GM04503 (cell line): ENCODE measurements at regions not wholly inside any gene's neighbourhood (a gene's known extent, or its start where the extent isn't known, plus 50 kb on each side); places are given as distances from the start of the nearest gene placed in this dataset.

Experiments used
- DNase-seq: peaks from one replicate; pipeline ENCODE4 v3.0.0-alpha.2; 2012; ENCODE audit warnings: low read depth

- DNase-seq: no peak
Measured at GRCh38 chrX:44470816-44471215, 71.8 kb downstream of the FUNDC1 start.

GRCh38 chrX:44462850-44463249 is 79.8 kb downstream of the FUNDC1 start:
- no peak for DNase-seq

- DNase-seq: no peak
Measured at GRCh38 chrX:44459501-44459900, 83.2 kb downstream of the FUNDC1 start.

- no peak for DNase-seq
Measured at GRCh38 chrX:44456685-44457084, 86.0 kb downstream of the FUNDC1 start.

DNA sequence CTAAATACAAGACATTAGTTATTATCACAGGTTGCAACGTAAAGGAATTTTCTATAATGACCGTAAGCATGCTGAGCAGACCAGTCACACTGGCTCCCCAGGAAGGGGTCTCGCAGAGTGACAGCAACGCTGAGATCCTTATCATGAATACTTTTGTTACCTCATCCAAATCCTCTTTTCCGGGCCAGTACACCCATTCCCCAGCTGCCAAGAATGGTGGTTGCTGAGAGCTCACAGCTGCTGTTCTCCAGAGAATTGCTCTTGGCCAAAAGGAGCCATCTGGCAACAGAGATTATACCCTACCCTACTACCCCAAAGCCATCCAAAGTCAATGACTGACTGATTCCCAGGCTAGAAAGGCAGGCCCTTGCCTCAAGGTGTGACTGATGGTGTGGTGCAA is 91.6 kb downstream of the FUNDC1 start:
- DNase-seq: no peak

- no peak for DNase-seq
Measured at GRCh38 chrX:44447214-44447613, 95.4 kb downstream of the FUNDC1 start.

GRCh38 chrX:44440006-44440405 is 96.5 kb upstream of the EFHC2 start:
- DNase-seq: no peak

- DNase-seq: no peak
Measured at GRCh38 chrX:44439242-44439794, 95.8 kb upstream of the EFHC2 start.

GRCh38 chrX:44435047-44435446 is 91.6 kb upstream of the EFHC2 start:
- DNase-seq: no peak

DNA sequence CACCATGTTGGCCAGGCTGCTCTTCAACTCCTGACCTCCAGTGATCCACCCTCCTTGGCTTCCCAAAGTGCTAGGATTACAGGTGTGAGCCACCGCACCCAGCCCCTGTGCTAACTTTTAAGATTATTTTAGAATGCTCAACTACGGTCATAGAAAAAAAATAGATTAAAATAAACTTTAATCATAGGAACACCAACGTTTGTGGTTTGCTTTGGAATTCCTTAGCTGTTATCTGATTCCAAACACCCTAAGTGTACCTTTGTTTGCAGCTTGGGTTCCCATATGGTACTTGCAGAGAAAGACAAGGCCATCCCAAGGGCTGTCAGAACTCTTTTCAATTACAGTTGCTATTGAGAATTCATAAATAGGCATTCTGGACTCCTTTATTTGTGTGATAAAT is 90.1 kb upstream of the EFHC2 start:
- DNase-seq: no peak

- no peak for DNase-seq
Measured at GRCh38 chrX:44432641-44433040, 89.2 kb upstream of the EFHC2 start.

GRCh38 chrX:44431194-44431593 is 87.7 kb upstream of the EFHC2 start:
- DNase-seq: no peak

DNA sequence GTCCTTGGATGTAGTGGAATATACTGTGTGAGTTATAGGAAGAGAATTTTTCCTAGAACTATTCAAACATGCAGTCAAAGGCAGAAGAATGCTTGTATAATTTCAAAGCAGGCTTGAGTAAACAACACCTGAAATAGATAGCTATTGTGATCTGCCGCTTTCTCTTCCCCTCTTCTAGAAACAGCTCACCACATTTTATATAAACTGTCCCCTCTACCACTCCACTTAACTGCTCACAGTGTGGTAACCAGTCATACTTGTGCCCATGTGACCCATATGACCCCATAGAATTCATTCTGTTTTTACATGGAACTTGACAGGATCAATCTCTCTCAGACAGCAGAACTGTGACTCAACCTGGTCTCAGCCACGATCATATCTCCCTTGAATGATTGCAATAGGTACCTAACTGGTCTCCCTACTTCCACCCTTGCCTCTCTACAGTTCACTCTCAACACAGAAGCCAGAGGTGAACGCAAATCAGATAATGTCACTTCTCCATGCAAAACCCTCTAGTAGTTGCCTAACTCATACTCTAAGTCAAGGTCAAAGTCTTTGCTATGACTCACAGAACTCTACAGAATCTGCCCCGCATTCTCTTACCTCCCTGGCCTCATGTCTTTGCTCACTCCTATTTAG is 85.6 kb upstream of the EFHC2 start:
- no peak for DNase-seq

- DNase-seq: no peak
Measured at GRCh38 chrX:44422631-44423030, 79.2 kb upstream of the EFHC2 start.

- no peak for DNase-seq
Measured at GRCh38 chrX:44415639-44416386, 72.3 kb upstream of the EFHC2 start.

DNA sequence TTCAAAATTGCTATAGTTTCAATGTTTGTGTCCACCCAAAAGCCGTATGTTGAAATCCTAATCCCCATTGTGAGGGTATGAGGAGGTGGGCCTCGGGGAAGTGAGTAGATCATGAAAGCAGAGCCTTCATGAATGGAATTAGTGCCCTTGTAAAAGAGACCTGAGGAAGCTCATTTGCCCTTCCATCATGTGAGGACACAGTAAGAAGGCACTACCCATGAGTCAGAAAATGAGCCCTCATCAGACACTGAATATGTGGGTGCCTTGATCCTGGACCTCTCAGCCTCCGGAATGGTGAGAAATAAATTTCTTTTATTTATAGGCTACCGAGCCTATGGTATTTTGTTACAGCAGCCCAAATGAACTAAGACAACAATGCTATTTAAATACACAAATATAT is 57.7 kb upstream of the EFHC2 start:
- no peak for DNase-seq

DNA sequence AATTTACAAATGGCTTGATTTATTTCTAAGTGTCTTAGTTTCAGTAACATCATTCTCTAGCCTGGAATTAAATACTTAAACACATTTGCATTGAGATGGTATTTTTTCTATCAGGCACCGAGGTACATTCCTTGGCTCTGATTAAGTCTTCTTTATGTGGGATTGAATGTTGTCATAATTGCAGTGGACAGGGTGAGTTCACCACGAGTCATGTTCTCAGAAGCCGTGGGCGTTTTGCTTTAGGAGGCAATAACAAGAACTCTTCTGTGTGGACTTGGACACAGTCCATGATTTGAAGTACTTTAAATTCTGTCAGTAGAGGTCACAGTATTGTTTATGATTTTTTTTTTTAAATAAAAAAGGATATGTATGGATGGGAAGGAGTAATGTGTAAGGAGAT is 57.1 kb upstream of the EFHC2 start:
- peak; percentile 27 for DNase-seq

DNA sequence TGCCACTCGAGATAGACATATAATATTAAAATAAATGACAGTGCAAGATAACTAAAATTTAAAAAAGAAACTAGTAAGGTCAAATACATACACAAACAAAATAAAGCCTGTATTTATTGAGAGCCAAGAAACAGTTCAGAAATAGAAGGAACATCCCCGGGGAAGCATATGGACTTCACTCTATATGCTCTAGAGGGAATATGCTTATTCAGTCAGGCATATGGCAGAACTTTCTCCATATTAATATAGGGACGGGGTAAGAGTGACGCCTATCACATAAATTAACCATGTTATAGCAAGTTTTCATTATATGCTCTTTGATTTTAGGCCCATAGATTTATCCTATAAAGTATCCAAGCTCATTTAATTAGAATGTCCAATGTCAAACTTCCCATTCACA is 56.7 kb upstream of the EFHC2 start:
- DNase-seq: no peak
